ENCODE measurements at regions not wholly inside any gene's neighbourhood (a gene's known extent, or its start where the extent isn't known, plus 50 kb on each side); places are given as distances from the start of the nearest gene placed in this dataset.

GRCh38 chr1:29716306-29716705, 480.0 kb downstream of the PTPRU start:
- no peak for TF ChIP-seq CTCF (IDR thresholded peaks at IDR 0.05; ENCODE audit: low read depth, low read length, missing control alignments)
- in situ Hi-C loops (cut with HindIII; ENCODE audit: low sequenced_read_pairs), result loop anchor here (25.0 kb wide), 2 partner anchors 479 to 1196 kb away; partner anchors contain the start of genes MECR, PTPRU and SDC3

GRCh38 chr1:29713857-29714256, 477.5 kb downstream of the PTPRU start:
- no peak for DNase-seq (ENCODE audit: low read depth)
- H3K4me3 ChIP-seq (ENCODE audit: low read depth, low read length), result no peak overlapping the region
- in situ Hi-C loops (cut with HindIII; ENCODE audit: low sequenced_read_pairs), result loop anchor here (25.0 kb wide), 2 partner anchors 477 to 1198 kb away; partner anchors contain the start of genes MECR, PTPRU and SDC3
- peak; percentile 58 for TF ChIP-seq CTCF (IDR thresholded peaks at IDR 0.05; ENCODE audit: low read depth, low read length, missing control alignments)

More at GRCh38 chr1:29716306-29716705, 480.0 kb downstream of the PTPRU start:
- no peak for DNase-seq (ENCODE audit: low read depth)
- no peak overlapping the region for H3K4me3 ChIP-seq (ENCODE audit: low read depth, low read length)

GRCh38 chr1:29712801-29713200, 476.5 kb downstream of the PTPRU start:
- no peak overlapping the region for H3K4me3 ChIP-seq (ENCODE audit: low read depth, low read length)
- in situ Hi-C loops (cut with HindIII; ENCODE audit: low sequenced_read_pairs), result loop anchor here (25.0 kb wide), 2 partner anchors 476 to 1200 kb away; partner anchors contain the start of genes MECR, PTPRU and SDC3
- no peak for TF ChIP-seq CTCF (IDR thresholded peaks at IDR 0.05; ENCODE audit: low read depth, low read length, missing control alignments)
- DNase-seq (ENCODE audit: low read depth), result no peak

GRCh38 chr1:29712284-29712651, 475.9 kb downstream of the PTPRU start:
- H3K4me3 ChIP-seq (ENCODE audit: low read depth, low read length), result no peak overlapping the region
- no peak for DNase-seq (ENCODE audit: low read depth)
- in situ Hi-C loops (cut with HindIII; ENCODE audit: low sequenced_read_pairs), result loop anchor here (25.0 kb wide), 2 partner anchors 475 to 1200 kb away; partner anchors contain the start of genes MECR, PTPRU and SDC3
- TF ChIP-seq CTCF (IDR thresholded peaks at IDR 0.05; ENCODE audit: low read depth, low read length, missing control alignments), result no peak

GRCh38 chr1:29711582-29712283, 475.4 kb downstream of the PTPRU start:
- no peak for TF ChIP-seq CTCF (IDR thresholded peaks at IDR 0.05; ENCODE audit: low read depth, low read length, missing control alignments)

GRCh38 chr1:29709704-29710280, 473.5 kb downstream of the PTPRU start:
- DNase-seq (ENCODE audit: low read depth), result peak; percentile 70
- in situ Hi-C loops (cut with HindIII; ENCODE audit: low sequenced_read_pairs), result loop anchor here (25.0 kb wide), 2 partner anchors 472 to 1203 kb away; partner anchors contain the start of genes MECR, PTPRU and SDC3
- no peak overlapping the region for H3K4me3 ChIP-seq (ENCODE audit: low read depth, low read length)
- no peak for TF ChIP-seq CTCF (IDR thresholded peaks at IDR 0.05; ENCODE audit: low read depth, low read length, missing control alignments)

More at GRCh38 chr1:29711582-29712283, 475.4 kb downstream of the PTPRU start:
- H3K4me3 ChIP-seq (ENCODE audit: low read depth, low read length), result no peak overlapping the region
- in situ Hi-C loops (cut with HindIII; ENCODE audit: low sequenced_read_pairs), result loop anchor here (25.0 kb wide), 2 partner anchors 474 to 1201 kb away; partner anchors contain the start of genes MECR, PTPRU and SDC3
- peak; percentile 93 for DNase-seq (ENCODE audit: low read depth)
